Smooth muscle cell (in vitro differentiated cells): ENCODE measurements at regions not wholly inside any gene's neighbourhood (a gene's known extent, or its start where the extent isn't known, plus 50 kb on each side); places are given as distances from the start of the nearest gene placed in this dataset.

Experiments used
- DNase-seq: peaks from one replicate; lab custom pipeline; 2025; ENCODE audit not compliant: unreplicated experiment; lab: John Stamatoyannopoulos, UW
- H2AFZ ChIP-seq: fragments of 200-600 bp; sonication (generic); 2 replicates; pipeline ENCODE4 v1.6.0; 2016; ENCODE audit warnings: antibody characterized with exemption, low read depth, mild to moderate bottlenecking
- H3F3A ChIP-seq: fragments of 200-600 bp; sonication (generic); 2 replicates; pipeline ENCODE4 v1.6.0; 2017; ENCODE audit warnings: antibody characterized with exemption, low read depth
- H3K27ac ChIP-seq: fragments of 200-600 bp; sonication (generic); 2 replicates; pipeline ENCODE4 v1.5.1; 2016; ENCODE audit warnings: low read depth, mild to moderate bottlenecking
- H3K27me3 ChIP-seq: fragments of 200-600 bp; sonication (generic); 2 replicates; pipeline ENCODE4 v1.6.1; 2016; ENCODE audit warnings: low read depth, mild to moderate bottlenecking
- H3K36me3 ChIP-seq: fragments of 200-600 bp; sonication (generic); 2 replicates; pipeline ENCODE4 v1.5.1; 2016; ENCODE audit warnings: low read depth
- H3K4me1 ChIP-seq: fragments of 200-600 bp; sonication (generic); 2 replicates; pipeline ENCODE4 v1.5.1; 2016; ENCODE audit warnings: low read depth
- H3K4me2 ChIP-seq: fragments of 200-600 bp; sonication (generic); 2 replicates; pipeline ENCODE4 v1.6.0; 2016; ENCODE audit warnings: mild to moderate bottlenecking
- H3K4me3 ChIP-seq: fragments of 200-600 bp; sonication (generic); 2 replicates; pipeline ENCODE4 v1.5.1; 2016; ENCODE audit warnings: mild to moderate bottlenecking
- H3K79me2 ChIP-seq: fragments of 200-600 bp; sonication (generic); 2 replicates; pipeline ENCODE4 v1.6.0; 2016; ENCODE audit warnings: low read depth, mild to moderate bottlenecking
- H3K9ac ChIP-seq: fragments of 200-600 bp; sonication (generic); 2 replicates; pipeline ENCODE4 v1.6.0; 2016; ENCODE audit warnings: low read depth
- H3K9me3 ChIP-seq: fragments of 200-600 bp; sonication (generic); replicated peaks from 2 replicates; pipeline ENCODE4 v1.5.1; 2016; ENCODE audit warnings: low read depth
- H4K20me1 ChIP-seq: fragments of 200-600 bp; sonication (generic); 2 replicates; pipeline ENCODE4 v1.6.0; 2016; ENCODE audit warnings: low read depth
- WGBS: methylation state at CpG from one replicate; pipeline ENCODE4 v1.1.7; 2016; ENCODE audit warnings: low lambda C conversion rate; 5-methylcytosine and 5-hydroxymethylcytosine counted together
- TF ChIP-seq, protein P1 (sequence below): fragments of 200-600 bp; sonication (generic); IDR thresholded peaks from 2 replicates; pipeline ENCODE4 v1.5.1; 2017; ENCODE audit warnings: borderline replicate concordance, mild to moderate bottlenecking, antibody characterized with exemption; ENCODE audit not compliant: insufficient read depth, poor library complexity, severe bottlenecking

DNA sequence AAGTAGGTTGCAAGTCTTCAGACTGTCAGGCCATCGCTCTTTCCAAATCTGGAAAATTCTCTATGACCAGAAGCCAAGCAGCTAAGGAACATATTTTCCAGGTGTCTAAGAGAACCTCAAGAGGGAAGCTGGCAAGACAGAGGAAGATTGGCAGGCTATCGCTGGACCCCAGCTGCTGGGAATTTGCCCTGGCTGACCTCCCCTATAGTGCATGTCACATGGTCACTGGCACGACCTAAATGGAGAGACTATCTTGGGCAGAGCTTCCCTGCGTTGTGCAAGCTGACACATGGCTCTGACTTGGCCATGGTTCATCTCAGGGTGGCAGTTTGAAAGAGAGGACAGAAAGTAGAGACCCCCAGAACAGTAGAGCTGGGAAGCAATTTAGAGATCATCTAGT lies 104.9 kb upstream of the ZNF618 start:
- Histone ChIP-seq H3K36me3 (no peaks in the 10 kb centered on the region), H3K9me3 (no peaks in the 10 kb centered on the region), H3K9ac (no peak overlapping the region), H2AFZ (no peak overlapping the region), H3K79me2 (no peaks in the 10 kb centered on the region), H4K20me1 (no peaks in the 10 kb centered on the region), H3K27me3 (peaks cover 6% of the 10 kb centered on the region), H3K4me3 (no peak overlapping the region), H3K27ac (no peak overlapping the region), H3F3A (no peaks in the 10 kb centered on the region), H3K4me1 (no peaks in the 10 kb centered on the region), H3K4me2 (no peak overlapping the region)
- TF ChIP-seq, protein P1, sequence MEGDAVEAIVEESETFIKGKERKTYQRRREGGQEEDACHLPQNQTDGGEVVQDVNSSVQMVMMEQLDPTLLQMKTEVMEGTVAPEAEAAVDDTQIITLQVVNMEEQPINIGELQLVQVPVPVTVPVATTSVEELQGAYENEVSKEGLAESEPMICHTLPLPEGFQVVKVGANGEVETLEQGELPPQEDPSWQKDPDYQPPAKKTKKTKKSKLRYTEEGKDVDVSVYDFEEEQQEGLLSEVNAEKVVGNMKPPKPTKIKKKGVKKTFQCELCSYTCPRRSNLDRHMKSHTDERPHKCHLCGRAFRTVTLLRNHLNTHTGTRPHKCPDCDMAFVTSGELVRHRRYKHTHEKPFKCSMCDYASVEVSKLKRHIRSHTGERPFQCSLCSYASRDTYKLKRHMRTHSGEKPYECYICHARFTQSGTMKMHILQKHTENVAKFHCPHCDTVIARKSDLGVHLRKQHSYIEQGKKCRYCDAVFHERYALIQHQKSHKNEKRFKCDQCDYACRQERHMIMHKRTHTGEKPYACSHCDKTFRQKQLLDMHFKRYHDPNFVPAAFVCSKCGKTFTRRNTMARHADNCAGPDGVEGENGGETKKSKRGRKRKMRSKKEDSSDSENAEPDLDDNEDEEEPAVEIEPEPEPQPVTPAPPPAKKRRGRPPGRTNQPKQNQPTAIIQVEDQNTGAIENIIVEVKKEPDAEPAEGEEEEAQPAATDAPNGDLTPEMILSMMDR = no peak
- DNase-seq = no peak
- 82% methylated on average over 4 of the region's 4 CpGs for WGBS

DNA sequence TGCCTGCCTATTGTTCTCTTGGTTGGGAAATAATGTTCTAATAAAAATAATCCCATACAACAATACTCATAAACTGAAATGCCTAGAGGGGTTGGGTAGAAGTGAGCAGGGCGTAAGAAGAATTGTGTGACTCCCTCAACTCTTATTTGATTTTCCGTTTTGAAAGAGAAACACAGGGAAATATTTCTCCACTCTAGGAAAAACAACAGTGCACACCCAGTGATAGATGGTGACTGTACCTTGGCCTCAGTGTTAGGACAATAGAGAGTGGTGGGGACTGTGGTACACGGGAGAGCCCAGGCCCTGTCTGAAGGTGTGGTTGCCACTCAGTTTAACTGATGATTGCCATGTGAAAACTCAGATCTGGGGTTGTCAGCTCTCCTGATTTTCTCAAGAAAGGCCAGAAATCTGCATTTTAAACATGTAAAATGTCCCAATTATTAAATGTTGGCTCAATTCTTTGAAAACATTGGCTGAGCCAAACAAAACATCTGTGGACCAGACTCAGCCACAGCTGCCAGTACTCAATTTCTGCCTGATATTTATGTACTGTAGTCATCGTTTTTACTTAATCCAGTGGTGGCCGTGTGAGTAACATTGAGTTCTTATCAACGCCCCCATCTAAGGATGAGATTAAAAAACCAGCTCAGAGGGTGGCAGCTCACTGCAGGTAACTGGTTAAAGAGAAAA lies 103.8 kb upstream of the ZNF618 start:
- Histone ChIP-seq H3K27me3 (peaks cover 6% of the 10 kb centered on the region), H2AFZ (no peak overlapping the region), H3K79me2 (no peaks in the 10 kb centered on the region), H3K27ac (no peak overlapping the region), H3K4me1 (no peaks in the 10 kb centered on the region), H3K9ac (no peak overlapping the region), H3K9me3 (no peaks in the 10 kb centered on the region), H3F3A (no peaks in the 10 kb centered on the region), H3K4me2 (no peak overlapping the region), H4K20me1 (no peaks in the 10 kb centered on the region), H3K4me3 (no peak overlapping the region), H3K36me3 (no peaks in the 10 kb centered on the region)
- 68% methylated on average over 6 of the region's 6 CpGs for WGBS
- TF ChIP-seq, protein P1 = no peak
- DNase-seq = no peak

DNA sequence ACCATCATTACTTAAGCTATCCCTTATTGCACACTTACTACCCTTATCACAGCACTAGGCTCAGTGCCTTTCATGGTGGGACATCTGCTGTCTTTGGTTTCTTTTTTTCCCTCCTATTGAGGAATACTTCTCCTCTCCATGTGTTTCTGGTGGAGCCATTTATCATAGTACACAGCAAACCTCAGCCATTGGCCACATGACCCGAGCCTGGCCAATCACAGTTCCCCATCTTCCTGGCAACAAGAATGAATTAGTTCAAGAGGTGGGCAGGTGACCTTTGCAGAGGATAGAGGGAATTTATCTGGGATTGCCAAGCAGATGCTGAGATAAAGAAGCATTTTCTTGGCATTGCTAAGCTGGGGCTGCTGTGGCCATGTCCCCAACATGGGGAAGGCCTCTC lies 101.1 kb upstream of the ZNF618 start:
- no peaks in the 10 kb centered on the region for H4K20me1 ChIP-seq
- no peak overlapping the region for H2AFZ ChIP-seq
- no peak overlapping the region for H3K27ac ChIP-seq
- H3K9me3 ChIP-seq = no peaks in the 10 kb centered on the region
- no peaks in the 10 kb centered on the region for H3F3A ChIP-seq
- H3K36me3 ChIP-seq = no peaks in the 10 kb centered on the region
- H3K79me2 ChIP-seq = no peaks in the 10 kb centered on the region
- no peaks in the 10 kb centered on the region for H3K27me3 ChIP-seq
- TF ChIP-seq, protein P1 = no peak
- H3K9ac ChIP-seq = no peak overlapping the region
- no peak for DNase-seq
- no peak overlapping the region for H3K4me2 ChIP-seq
- H3K4me3 ChIP-seq = no peak overlapping the region
- no peaks in the 10 kb centered on the region for H3K4me1 ChIP-seq
- 95% methylated on average over 1 of the region's 1 CpG for WGBS

DNA sequence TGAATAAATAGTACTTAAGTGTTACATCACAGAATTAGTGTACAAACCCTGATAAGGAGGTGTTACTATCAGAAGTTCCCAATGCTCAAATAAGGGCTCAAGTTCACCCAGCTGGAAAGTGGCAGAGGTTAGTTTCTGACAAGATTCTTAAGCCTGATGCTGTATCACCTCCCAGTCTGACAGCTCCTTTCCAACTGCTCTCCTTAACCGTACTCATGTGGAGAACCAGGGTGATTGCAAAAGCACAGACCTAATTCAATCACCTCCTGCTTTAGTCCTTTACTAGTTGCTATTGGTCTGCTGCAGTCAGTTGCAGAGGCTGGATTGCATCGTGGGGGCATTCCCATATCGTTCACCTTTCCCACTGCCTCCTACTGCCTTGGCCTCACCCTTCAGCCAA lies 100.4 kb upstream of the ZNF618 start:
- Histone ChIP-seq H3K4me3 (no peak overlapping the region), H3K79me2 (no peaks in the 10 kb centered on the region), H3F3A (no peaks in the 10 kb centered on the region), H3K9ac (no peak overlapping the region), H2AFZ (no peak overlapping the region), H3K4me1 (no peaks in the 10 kb centered on the region), H3K4me2 (no peak overlapping the region), H3K27ac (no peak overlapping the region), H3K36me3 (no peaks in the 10 kb centered on the region), H4K20me1 (no peaks in the 10 kb centered on the region), H3K27me3 (no peaks in the 10 kb centered on the region), H3K9me3 (no peaks in the 10 kb centered on the region)
- WGBS = 76% methylated on average over 3 of the region's 3 CpGs
- no peak for DNase-seq
- TF ChIP-seq, protein P1 = no peak
